AG09319 (cell line): ENCODE measurements at regions not wholly inside any gene's neighbourhood (a gene's known extent, or its start where the extent isn't known, plus 50 kb on each side); places are given as distances from the start of the nearest gene placed in this dataset.

Experiments
- DNase-seq: peaks from one replicate; pipeline ENCODE4 v3.0.0-alpha.2; 2010; ENCODE audit warnings: low read depth; ENCODE audit errors: extremely low read depth
- TF ChIP-seq, protein P1 (sequence below): IDR thresholded peaks from 2 replicates; pipeline ENCODE4 v1.5.1; 2011; ENCODE audit warnings: low read depth, mild to moderate bottlenecking, inconsistent platforms, low read length, moderate library complexity

DNA sequence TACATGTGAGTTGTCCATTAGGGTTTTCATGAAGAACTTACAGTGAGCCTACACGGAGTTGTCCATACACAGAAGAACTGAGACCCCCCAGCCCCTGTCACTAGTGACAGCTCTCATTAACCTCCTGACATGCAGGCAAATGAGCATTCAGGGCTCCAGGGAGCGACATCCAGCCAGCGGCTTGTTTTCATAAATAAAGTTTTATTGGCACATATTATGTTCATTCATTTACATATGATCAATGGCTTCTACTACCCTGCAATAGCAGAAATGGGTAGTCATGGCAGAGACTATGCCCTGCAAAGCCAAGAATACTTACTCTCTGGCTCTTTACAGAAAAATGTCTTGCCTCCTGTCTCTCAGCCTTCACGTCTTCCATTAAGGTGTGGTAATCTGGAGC is 553.5 kb downstream of the EDEM1 start:
- no peak for DNase-seq
- TF ChIP-seq, protein P1, sequence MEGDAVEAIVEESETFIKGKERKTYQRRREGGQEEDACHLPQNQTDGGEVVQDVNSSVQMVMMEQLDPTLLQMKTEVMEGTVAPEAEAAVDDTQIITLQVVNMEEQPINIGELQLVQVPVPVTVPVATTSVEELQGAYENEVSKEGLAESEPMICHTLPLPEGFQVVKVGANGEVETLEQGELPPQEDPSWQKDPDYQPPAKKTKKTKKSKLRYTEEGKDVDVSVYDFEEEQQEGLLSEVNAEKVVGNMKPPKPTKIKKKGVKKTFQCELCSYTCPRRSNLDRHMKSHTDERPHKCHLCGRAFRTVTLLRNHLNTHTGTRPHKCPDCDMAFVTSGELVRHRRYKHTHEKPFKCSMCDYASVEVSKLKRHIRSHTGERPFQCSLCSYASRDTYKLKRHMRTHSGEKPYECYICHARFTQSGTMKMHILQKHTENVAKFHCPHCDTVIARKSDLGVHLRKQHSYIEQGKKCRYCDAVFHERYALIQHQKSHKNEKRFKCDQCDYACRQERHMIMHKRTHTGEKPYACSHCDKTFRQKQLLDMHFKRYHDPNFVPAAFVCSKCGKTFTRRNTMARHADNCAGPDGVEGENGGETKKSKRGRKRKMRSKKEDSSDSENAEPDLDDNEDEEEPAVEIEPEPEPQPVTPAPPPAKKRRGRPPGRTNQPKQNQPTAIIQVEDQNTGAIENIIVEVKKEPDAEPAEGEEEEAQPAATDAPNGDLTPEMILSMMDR: no peak

DNA sequence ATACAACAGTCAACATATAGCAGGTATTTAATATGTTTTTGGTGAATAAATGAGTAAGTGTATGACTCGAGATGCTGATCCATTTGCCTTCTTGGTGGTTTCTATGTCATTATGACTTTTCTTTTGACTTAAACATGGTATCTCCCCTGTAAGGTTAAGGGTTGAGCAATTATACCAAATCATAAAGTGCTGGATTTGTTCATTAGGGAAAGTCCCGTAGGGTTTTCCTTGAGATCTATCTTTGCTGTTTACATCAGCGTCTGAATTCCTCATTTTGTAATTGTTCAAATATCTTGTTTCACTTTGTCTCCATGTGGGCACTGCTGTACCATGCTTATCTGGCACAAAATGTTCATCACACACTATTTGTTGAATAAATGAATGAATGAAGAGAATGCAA is 562.6 kb downstream of the EDEM1 start:
- TF ChIP-seq, protein P1: no peak
- no peak for DNase-seq

DNA sequence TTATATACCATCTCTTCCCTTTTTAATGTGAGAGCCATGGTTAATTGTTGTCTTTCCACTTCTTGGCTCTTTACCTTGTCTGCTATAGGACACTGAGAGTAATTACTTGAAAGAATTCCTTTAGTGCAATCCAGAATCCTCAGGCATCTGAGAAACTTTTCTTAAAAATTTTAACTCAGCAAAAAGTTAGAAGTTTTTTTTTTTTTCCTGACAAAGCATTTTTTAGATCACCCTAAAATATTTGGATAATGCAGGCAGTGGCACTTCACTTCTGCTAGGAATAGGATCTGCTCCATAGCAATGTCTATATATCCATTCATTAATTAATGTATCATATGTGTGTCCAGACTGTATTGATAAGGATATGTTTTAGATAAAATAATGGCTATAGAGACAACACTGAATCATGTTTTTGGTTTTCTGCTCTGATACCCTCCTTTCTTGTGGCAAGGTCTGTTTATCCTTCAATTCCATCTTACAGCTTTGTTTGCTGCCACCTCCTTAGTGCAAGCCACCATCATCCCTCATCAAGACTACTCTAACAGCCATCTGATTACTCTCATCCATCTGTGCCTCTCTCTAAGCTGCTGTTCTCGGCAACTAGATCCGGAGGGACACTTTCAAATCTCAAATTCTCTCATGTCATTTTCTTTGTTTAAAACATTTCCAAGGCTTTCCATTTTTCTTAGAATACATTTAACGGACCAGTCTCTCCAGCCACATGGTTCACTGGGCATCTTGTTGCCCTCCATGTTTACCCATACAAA is 563.5 kb downstream of the EDEM1 start:
- TF ChIP-seq, protein P1: no peak
- DNase-seq: no peak

DNA sequence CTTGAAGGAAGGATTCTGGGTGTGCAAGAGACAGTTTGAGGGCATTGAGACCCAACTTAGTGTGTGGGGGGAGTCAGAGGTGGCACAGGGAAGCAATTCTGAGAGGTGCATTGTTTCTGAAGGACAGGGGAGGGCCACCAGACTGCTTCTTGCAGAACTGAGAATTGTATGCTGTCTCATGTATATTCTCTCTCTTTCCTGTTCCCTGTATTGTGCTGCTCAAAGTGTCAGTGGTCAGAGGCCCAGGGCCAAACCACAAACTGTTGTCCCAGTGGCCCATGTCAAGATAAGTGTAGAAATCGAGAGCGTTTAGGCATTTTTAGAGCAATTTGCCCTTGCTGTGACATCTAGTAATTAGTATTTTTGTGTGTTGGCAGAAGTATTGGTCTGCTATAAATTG is 567.1 kb downstream of the EDEM1 start:
- DNase-seq: no peak
- TF ChIP-seq, protein P1: no peak

DNA sequence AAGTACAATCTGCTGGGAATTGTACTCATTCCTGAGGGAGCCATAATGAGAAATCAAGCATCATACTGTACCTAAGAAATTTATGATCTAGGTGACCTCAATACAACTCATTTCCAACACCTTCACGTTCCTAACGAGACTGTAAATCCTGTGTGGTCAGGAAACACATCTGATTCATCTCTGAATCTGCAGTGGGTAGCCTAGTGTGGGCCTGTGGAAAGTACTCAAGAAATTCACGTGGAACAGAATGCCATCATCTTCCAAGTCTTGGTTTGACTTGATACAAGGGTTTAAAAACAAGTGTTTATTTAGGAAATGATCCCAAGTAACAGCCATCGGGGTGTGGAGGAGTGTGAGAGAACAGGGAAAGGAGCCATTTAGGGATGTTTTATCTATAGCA is 568.9 kb downstream of the EDEM1 start:
- TF ChIP-seq, protein P1: no peak
- DNase-seq: no peak

DNA sequence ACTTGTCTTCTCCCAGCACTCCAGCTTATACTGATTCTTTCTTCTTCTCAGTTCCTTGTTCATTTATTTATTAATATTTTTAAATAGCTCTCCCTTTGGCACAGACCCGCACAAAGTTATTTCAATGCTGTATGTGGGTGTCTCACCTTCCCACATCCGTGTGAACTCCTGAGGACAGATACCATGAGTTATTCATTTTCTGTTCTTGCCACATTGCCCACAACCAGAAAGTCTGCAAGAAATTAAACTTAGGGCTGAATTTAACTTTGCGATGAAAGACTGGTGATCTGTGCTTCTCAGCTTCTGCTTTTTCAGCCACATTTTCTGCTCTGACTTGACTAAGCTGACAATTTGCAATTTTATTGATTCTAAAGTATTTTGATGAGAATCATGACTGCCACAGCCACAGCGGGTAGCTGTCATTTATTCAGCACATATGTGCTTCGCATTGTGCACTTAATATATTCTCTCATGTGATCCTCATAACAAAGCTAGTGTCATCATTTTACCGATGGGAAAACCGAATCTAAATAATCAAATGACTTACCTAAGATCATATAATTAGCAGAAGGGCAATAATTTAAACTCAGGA is 569.8 kb downstream of the EDEM1 start:
- TF ChIP-seq, protein P1: no peak
- DNase-seq: no peak

DNA sequence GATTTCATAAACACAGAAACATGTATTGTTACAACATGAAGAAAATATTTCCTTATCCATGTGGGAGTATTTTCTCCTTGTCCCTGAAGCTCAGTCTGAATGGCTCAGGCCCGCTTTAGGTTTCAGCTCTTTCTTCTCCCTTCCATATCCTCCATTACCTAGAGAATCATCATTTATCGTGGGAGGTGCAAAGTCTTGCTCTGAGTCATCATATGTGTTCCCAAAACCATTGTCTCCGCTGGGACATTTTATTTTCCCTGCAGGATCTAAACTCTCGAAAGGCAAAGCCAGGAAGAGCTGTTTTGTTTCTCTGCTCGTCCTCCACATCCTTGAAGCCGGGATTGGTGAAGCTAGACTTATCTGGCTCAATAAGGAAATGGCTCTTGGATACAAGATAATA is 571.2 kb downstream of the EDEM1 start:
- DNase-seq: no peak
- TF ChIP-seq, protein P1: no peak
